H1 (cell line): ENCODE measurements at regions not wholly inside any gene's neighbourhood (a gene's known extent, or its start where the extent isn't known, plus 50 kb on each side); places are given as distances from the start of the nearest gene placed in this dataset.

Experiments used
- ATF3 ChIP-seq: IDR thresholded peaks from 2 replicates; pipeline ENCODE4 v1.6.1; 2011; ENCODE audit warnings: low read depth, mild to moderate bottlenecking, low read length; ENCODE audit not compliant: insufficient read depth
- BRCA1 ChIP-seq: IDR thresholded peaks from 2 replicates; pipeline ENCODE4 v1.6.1; 2012; ENCODE audit warnings: low read depth, low read length, improper control_type of control experiment

- no peak for TF ChIP-seq ATF3
- no peak for TF ChIP-seq BRCA1
Observed at GRCh38 chr2:183490489-183490888, 366.2 kb downstream of the NUP35 start (continued).
